Frontal cortex (tissue), 3 donors: ENCODE measurements at regions not wholly inside any gene's neighbourhood (a gene's known extent, or its start where the extent isn't known, plus 50 kb on each side); places are given as distances from the start of the nearest gene placed in this dataset.
"Not testable (repeated sequence)": the region's sequence is repeated elsewhere in the genome, so short reads cannot be mapped to it uniquely, and the experiment has no call there.

Source experiments
- DNase-seq, 2 donors: peaks; one replicate each; pipeline ENCODE4 v3.0.0; 2012; ENCODE audit warnings: low spot score in 2 of 2
- FAIRE-seq: peaks from 2 replicates; lab custom pipeline; 2012; peaks lifted over from hg19 to GRCh38; lab: Jason Lieb, UNC
- donor health status: control.
- donor health status: control.
- donor health status: control.

- FAIRE-seq (no peak), DNase-seq (no peak)
These were observed 60.1 kb upstream of the FAM171A1 start for GRCh38 chr10:15430969-15431771.

- no peak for FAIRE-seq
- no peak for DNase-seq
These were observed 57.6 kb upstream of the FAM171A1 start for GRCh38 chr10:15428681-15429080.

DNA sequence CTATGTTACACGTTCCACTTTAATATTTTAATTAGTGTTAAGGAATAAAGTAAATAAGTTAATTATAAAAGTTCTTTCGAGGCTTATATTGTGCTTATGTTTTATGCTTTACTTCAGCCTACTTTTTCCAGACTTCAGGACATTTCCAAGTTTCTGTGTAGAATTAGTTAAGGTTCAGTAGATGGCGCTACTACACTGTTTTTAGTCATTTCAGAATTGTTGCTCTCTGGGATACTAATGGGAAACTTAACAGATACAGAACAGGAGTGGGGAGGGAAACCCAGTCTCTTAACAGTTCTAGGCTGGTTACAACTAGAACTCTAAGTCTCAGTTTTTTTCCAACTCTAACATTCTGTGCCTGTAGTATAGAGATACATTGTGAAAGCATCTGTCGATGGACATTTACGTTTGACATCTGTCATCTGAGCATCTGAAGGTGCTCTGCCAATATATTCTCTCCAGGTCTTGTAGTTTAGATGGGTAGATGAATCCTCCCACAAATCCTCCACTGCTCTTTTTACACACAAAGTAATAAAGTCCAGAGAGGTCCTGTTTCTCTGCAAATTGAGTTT, 56.8 kb upstream of the FAM171A1 start:
- peak; percentile 92 for FAIRE-seq
- DNase-seq, result peak; percentile 42 to 46

GRCh38 chr10:15426558-15426957, 55.5 kb upstream of the FAM171A1 start:
- FAIRE-seq, result no peak
- no peak for DNase-seq

DNA sequence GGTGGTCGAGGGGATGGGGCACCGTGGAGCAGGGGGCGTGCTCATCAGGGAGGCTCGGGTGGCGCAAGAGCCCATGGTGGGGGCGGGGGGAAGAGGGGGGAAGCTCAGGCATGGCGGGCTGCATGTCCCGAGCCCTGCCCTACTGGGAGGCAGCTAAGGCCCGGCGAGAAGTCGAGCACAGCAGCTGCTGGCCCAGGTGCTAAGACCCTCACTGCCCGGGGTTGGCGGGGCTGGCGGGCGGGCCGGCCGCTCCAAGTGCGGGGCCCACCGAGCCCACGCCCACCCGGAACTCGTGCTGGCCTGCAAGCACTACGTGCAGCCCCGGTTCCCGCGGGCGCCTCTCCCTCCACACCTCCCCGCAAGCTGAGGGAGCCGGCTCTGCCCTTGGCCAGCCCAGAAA, 55.0 kb upstream of the FAM171A1 start:
- DNase-seq, result no peak
- no peak for FAIRE-seq

GRCh38 chr10:15421875-15422274, 50.8 kb upstream of the FAM171A1 start:
- FAIRE-seq, result not testable (repeated sequence)

More at GRCh38 chr10:15421875-15422274, 50.8 kb upstream of the FAM171A1 start:
- DNase-seq, result not testable (repeated sequence)
